CD14-positive monocyte (primary cell): ENCODE measurements at regions not wholly inside any gene's neighbourhood (a gene's known extent, or its start where the extent isn't known, plus 50 kb on each side); places are given as distances from the start of the nearest gene placed in this dataset.

Source experiments
- DNase-seq, 3 donors: peaks; one replicate each; pipeline ENCODE4 v3.0.0-alpha.2; 2011 to 2022
- H2AFZ ChIP-seq: 2 replicates; pipeline ENCODE4 v1.6.0; 2012; ENCODE audit warnings: mild to moderate bottlenecking, low read depth, low read length, inconsistent platforms; ENCODE audit not compliant: insufficient read depth, poor library complexity, severe bottlenecking
- H3K27ac ChIP-seq, 2 donors: 1 replicate in 1 of 2; 2 replicates in 1 of 2; pipeline ENCODE4 v1.5.1; 2012 to 2013; ENCODE audit warnings: low read length in 2 of 2, control low read depth in 1 of 2, inconsistent platforms in 1 of 2, low read depth in 1 of 2, mild to moderate bottlenecking in 1 of 2
- H3K27me3 ChIP-seq, 2 donors: one replicate each; pipeline versions ENCODE4 v1.6.0 to v1.6.1; 2011 to 2013; ENCODE audit warnings: low read length in 2 of 2; ENCODE audit not compliant: control insufficient read depth in 2 of 2, insufficient read depth in 2 of 2
- H3K36me3 ChIP-seq, 2 donors: replicated peaks in 1 of 2; 1 replicate in 1 of 2; 2 replicates in 1 of 2; pipeline versions ENCODE4 v1.5.1 to v1.6.1; 2012 to 2013; ENCODE audit warnings: low read length in 2 of 2, control low read depth in 1 of 2, inconsistent platforms in 1 of 2, mild to moderate bottlenecking in 1 of 2; ENCODE audit not compliant: insufficient read depth in 2 of 2, control insufficient read depth in 1 of 2
- H3K4me1 ChIP-seq, 2 donors: 1 replicate in 1 of 2; 2 replicates in 1 of 2; pipeline versions ENCODE4 v1.5.1 to v1.6.1; 2012 to 2013; ENCODE audit warnings: low read length in 2 of 2, control low read depth in 1 of 2, inconsistent platforms in 1 of 2, mild to moderate bottlenecking in 1 of 2, moderate library complexity in 1 of 2; ENCODE audit not compliant: insufficient read depth in 2 of 2, control insufficient read depth in 1 of 2
- H3K4me2 ChIP-seq: replicated peaks from 2 replicates; pipeline ENCODE3; 2012; ENCODE audit warnings: low read length, moderate library complexity, mild to moderate bottlenecking; ENCODE audit not compliant: poor library complexity, severe bottlenecking; ENCODE audit errors: extremely low read depth
- H3K4me3 ChIP-seq, 3 experiments: fragments of 200-600 bp in 1 of 3; sonication (generic) in 1 of 3; replicated peaks in 1 of 3; 1 replicate in 2 of 3; 2 replicates in 1 of 3; pipeline ENCODE4 v1.5.1; 2011 to 2013; ENCODE audit warnings: low read length in 3 of 3, mild to moderate bottlenecking in 3 of 3, control low read depth in 2 of 3, low read depth in 2 of 3, inconsistent platforms in 1 of 3, moderate library complexity in 1 of 3
- H3K79me2 ChIP-seq: 2 replicates; pipeline ENCODE4 v1.6.0; 2012; ENCODE audit warnings: mild to moderate bottlenecking, control low read depth, inconsistent platforms, low read length, moderate library complexity; ENCODE audit not compliant: insufficient read depth
- H3K9ac ChIP-seq: 2 replicates; pipeline ENCODE4 v1.6.0; 2017; ENCODE audit warnings: low read length, mild to moderate bottlenecking; ENCODE audit not compliant: insufficient read depth, poor library complexity, severe bottlenecking
- H3K9me3 ChIP-seq, 2 donors: replicated peaks in 1 of 2; 1 replicate in 1 of 2; 2 replicates in 1 of 2; pipeline versions ENCODE4 v1.5.1 to v1.6.1; 2012 to 2013; ENCODE audit warnings: low read length in 2 of 2, control low read depth in 1 of 2; ENCODE audit not compliant: control insufficient read depth in 1 of 2, insufficient read depth in 1 of 2
- H4K20me1 ChIP-seq: 2 replicates; pipeline ENCODE4 v1.6.0; 2012; ENCODE audit warnings: mild to moderate bottlenecking, low read length, control low read depth, moderate library complexity; ENCODE audit not compliant: insufficient read depth
- H3K27ac Mint-ChIP-seq, 7 donors: one replicate each; pipeline ENCODE4 v1.8.0; 2020; ENCODE audit warnings: mild to moderate bottlenecking in 7 of 7, mixed read lengths in 7 of 7, moderate library complexity in 6 of 7, inconsistent platforms in 2 of 7
- H3K27me3 Mint-ChIP-seq, 3 donors: one replicate each; pipeline ENCODE4 v1.8.0; 2021 to 2022; ENCODE audit warnings: low read depth in 3 of 3, mild to moderate bottlenecking in 3 of 3, mixed read lengths in 3 of 3, moderate library complexity in 3 of 3, inconsistent platforms in 1 of 3
- H3K36me3 Mint-ChIP-seq, 2 donors: one replicate each; pipeline ENCODE4 v1.8.0; 2020; ENCODE audit warnings: mixed read lengths in 2 of 2, inconsistent platforms in 1 of 2, mild to moderate bottlenecking in 1 of 2
- H3K4me1 Mint-ChIP-seq: one replicate; pipeline ENCODE4 v1.8.0; 2020; ENCODE audit warnings: mild to moderate bottlenecking, mixed read lengths
- H3K4me3 Mint-ChIP-seq, 2 donors: one replicate each; pipeline ENCODE4 v1.8.0; 2020; ENCODE audit warnings: mild to moderate bottlenecking in 2 of 2, mixed read lengths in 2 of 2, moderate library complexity in 1 of 2
- H3K9me3 Mint-ChIP-seq, 7 donors: one replicate each; pipeline ENCODE4 v1.8.0; 2020 to 2022; ENCODE audit warnings: mixed read lengths in 7 of 7, mild to moderate bottlenecking in 6 of 7, moderate library complexity in 6 of 7, inconsistent platforms in 2 of 7
- CTCF ChIP-seq: fragments of 200-600 bp; IDR thresholded peaks from one replicate; pipeline ENCODE4 v1.8.0; 2022; ENCODE audit warnings: antibody characterized with exemption, mild to moderate bottlenecking
- WGBS: methylation state at CpG from one replicate; pipeline ENCODE4 v1.1.5; 2013; ENCODE audit warnings: missing lambda C conversion rate; ENCODE audit not compliant: insufficient coverage; 5-methylcytosine and 5-hydroxymethylcytosine counted together
- intact Hi-C, 2 donors: fragments of 100-400 bp; cut with micrococcal nuclease; formaldehyde crosslinking; loops; one replicate each; pipeline versions ENCODE4 v1.15.0 to v1.15.1; 2023

- Mint-ChIP-seq H3K9me3 (peaks cover 0 to 6% (median 0%) of the 10 kb centered on the region in 7 donors), H3K4me1 (no peaks in the 10 kb centered on the region), H3K4me3 (no peak overlapping the region), H3K27me3 (peaks cover 1 to 5% (median 1%) of the 10 kb centered on the region in 3 donors), H3K27ac (no peak overlapping the region), H3K36me3 (no peaks in the 10 kb centered on the region)
- H3K9ac ChIP-seq = no peak overlapping the region
- 100% methylated on average over 1 of the region's 2 CpGs for WGBS
- H3K4me1 ChIP-seq = no peaks in the 10 kb centered on the region
- no peaks in the 10 kb centered on the region for H4K20me1 ChIP-seq
- H3K36me3 ChIP-seq = no peaks in the 10 kb centered on the region
- no peaks in the 10 kb centered on the region for H3K79me2 ChIP-seq
- TF ChIP-seq CTCF = no peak
- H3K4me3 ChIP-seq = no peak overlapping the region
- no peak overlapping the region for H3K27ac ChIP-seq
- H3K4me2 ChIP-seq = no peak overlapping the region
- intact Hi-C loops = no loop called here
- no peak overlapping the region for H2AFZ ChIP-seq
- H3K27me3 ChIP-seq = no peaks in the 10 kb centered on the region
- no peak for DNase-seq
- no peaks in the 10 kb centered on the region for H3K9me3 ChIP-seq
Measured at GRCh38 chr5:155091063-155091648, 77.6 kb downstream of the KIF4B start.

- DNase-seq = no peak
- H3K27me3 Mint-ChIP-seq = peaks cover 1 to 5% (median 1%) of the 10 kb centered on the region in 3 donors
- no peaks in the 10 kb centered on the region for H3K79me2 ChIP-seq
- peaks cover 0 to 6% (median 0%) of the 10 kb centered on the region in 7 donors for H3K9me3 Mint-ChIP-seq
- no peak overlapping the region for H3K27ac ChIP-seq
- H3K4me2 ChIP-seq = no peak overlapping the region
- no peak overlapping the region for H3K4me3 ChIP-seq
- WGBS = 83% methylated on average over 1 of the region's 2 CpGs
- H3K27ac Mint-ChIP-seq = no peak overlapping the region
- H3K4me1 ChIP-seq = no peaks in the 10 kb centered on the region
- H3K9me3 ChIP-seq = no peaks in the 10 kb centered on the region
- no peaks in the 10 kb centered on the region for H3K36me3 Mint-ChIP-seq
- no peaks in the 10 kb centered on the region for H3K36me3 ChIP-seq
- H3K27me3 ChIP-seq = no peaks in the 10 kb centered on the region
- intact Hi-C loops = no loop called here
- no peak overlapping the region for H2AFZ ChIP-seq
- H3K4me3 Mint-ChIP-seq = no peak overlapping the region
- H3K9ac ChIP-seq = no peak overlapping the region
- TF ChIP-seq CTCF = no peak
- H4K20me1 ChIP-seq = no peaks in the 10 kb centered on the region
- no peaks in the 10 kb centered on the region for H3K4me1 Mint-ChIP-seq
Measured at GRCh38 chr5:155091768-155092717, 78.5 kb downstream of the KIF4B start.
